DMS53 treated with DMSO at 0.1 percent for 48 hours (cell line): ENCODE measurements at regions not wholly inside any gene's neighbourhood (a gene's known extent, or its start where the extent isn't known, plus 50 kb on each side); places are given as distances from the start of the nearest gene placed in this dataset.

ENCODE experiments used
- DNase-seq: peaks from one replicate; lab custom pipeline; 2025; ENCODE audit not compliant: unreplicated experiment; lab: John Stamatoyannopoulos, UW

DNA sequence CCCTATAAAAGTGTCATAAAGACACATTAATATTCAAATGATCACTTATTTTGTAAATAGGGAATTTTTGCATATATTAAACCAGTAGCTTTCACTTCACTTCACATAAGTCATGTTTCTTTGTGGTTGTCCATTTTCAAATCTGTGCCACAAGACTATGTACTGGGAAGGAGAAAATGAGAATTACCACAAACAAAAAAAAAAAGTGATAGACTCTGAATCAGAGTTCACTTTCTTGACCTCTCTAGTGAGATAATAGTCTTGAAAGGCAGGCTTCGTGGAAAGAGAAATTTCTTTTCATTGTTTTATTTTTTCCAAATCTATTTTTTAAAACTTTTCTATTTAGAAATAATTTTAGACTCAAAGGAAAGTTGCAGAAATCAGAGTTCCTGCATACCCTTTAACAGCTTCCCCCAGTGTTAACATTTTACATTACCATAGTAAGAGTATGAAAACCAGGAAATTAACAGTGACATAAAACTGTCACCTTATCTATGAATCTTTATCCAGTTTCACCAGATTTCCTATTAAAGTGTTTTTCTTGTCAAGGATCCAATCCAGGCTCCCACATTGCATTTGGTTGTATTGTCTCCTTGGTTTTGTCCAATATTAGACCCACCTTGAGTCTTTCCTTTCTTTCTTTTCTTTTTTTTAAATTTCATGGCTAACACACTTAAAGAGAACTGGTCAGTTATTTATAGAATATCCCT lies 215.4 kb upstream of the PGRMC2 start:
- no peak for DNase-seq

DNA sequence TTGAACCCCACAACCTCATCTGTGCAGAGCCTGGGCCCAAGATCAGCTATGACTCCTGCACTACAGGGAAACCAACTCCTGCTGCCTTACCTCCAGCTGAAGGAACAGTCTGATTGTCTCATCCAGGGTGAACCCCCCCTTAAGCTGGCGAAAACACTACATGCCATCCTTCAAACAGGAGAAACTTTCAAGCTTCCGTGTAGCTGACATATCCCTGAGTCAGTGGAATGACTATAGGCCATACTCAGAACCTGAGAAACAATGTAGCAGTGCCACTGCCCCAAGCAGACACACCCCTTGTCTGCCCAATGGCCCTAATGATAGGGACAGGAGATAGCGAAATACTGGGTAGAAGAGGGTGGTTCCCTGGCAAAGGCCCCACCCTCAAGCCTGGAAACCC lies 213.6 kb upstream of the PGRMC2 start:
- DNase-seq: no peak

DNA sequence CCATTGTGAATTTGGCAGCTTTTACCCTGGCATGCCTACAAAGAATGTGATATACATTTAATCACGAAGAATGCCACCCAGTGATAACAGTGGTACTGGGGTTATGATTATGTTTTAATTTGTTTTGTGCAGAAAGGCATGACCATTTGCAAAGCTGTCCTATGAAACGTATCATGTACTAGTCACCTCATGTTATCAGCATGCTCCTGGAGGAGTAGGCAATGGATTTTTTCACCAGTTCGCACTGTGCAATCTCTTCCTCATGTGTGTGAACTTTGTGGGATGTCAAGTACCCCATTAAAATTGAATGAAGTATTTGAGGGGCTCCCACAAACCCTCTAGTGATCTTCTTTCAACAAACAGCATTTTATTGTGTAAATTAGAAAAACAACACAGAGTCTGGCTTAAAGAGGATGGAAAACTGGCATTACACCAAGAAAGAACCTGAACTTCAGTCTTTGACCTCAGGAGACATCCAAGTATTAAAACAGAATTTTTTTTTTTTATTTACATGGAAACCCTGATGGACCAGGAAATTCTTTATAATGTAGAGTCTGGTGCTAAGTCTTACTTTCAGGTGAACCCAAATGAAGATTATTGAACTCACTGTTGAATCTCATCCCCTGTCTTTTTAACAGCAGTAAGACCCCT lies 200.6 kb upstream of the PGRMC2 start:
- no peak for DNase-seq

DNA sequence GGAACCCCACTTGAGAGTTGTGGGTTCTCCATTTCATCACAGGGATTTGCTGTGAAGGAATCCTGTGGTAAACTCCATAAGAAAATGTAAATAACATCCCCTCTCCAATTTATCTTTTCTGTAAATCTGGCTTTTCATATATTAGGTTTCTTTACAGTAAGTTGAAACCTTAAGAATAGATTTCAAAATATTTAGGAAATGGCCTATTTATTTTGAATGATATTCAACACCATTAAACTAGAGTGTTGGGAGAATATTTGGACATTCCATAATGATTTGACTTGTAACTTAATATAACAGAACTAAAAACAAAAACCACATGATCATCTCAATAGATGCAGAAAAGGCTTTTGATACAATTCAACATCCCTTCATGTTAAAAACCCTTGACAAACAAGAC lies 197.3 kb upstream of the PGRMC2 start:
- no peak for DNase-seq

DNA sequence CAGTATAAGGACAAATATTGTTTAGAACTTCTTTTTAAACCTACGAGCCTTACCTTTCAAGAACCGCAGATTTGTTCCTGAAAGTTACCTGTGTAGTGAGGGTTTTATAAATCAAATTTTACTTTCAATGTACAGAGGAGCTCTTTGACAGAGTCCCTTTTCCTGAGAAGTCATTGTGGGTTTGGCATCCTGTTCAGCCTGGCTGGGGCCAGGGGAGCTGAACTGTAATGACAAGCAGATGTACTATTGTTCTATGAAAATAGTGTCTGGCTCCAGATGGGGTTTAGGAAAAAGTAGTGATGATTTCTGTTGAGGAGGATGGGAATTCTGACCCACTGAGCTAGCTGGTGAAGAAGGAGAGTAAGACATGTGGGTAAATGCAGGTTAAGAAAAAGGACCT lies 196.2 kb upstream of the PGRMC2 start:
- DNase-seq: no peak

DNA sequence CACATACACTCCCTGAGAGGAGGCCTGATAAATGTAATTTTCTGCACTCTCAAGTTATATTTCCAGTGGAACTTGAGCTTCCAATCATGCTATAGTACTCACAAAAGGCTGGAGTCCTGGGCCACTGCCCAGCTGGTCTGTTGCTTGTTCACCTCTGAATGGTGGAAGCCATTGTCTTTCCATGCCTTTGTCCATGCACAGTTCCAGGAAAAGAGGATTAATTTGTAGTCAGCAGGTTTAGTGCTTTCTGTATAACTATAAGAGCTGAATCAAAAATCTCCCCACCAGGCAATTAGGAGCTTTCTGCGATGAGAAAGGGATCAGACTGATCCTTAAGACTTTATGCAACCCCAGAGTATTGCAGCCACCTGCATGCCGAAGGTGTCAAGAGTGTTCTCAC lies 195.4 kb upstream of the PGRMC2 start:
- no peak for DNase-seq

DNA sequence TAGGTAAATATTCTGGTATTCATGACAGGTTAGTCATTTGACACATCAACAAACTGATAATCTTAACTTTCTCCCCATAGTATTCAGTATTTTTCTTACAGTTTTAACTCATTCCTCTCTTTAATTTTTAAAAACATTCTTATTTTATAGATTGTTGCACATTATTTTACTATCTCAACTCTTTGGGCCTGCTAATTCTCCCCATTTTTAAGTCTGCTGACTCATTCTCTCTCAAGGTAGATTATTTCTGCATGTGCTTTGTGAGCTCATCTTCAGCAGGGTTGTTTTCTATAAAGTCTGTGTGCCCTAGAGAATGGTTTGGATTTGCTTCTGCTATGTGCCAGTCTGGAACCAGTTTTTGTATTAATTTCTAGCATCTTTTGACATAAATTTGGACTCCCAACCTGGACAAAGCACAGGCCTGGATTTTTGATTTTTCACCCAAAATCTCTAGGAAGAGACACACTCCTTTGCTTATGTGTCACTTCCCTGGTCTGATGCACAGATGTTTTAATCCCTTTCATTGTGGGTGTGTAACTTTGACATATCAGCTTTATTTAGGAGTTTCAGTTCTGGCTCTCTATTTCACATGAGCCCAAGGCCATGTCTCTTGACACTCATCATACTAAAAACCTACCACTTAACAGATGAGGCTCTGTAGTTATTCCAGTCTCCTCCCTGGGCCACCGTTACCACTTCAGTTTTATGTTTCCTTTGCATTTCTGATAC lies 194.3 kb upstream of the PGRMC2 start:
- DNase-seq: no peak

DNA sequence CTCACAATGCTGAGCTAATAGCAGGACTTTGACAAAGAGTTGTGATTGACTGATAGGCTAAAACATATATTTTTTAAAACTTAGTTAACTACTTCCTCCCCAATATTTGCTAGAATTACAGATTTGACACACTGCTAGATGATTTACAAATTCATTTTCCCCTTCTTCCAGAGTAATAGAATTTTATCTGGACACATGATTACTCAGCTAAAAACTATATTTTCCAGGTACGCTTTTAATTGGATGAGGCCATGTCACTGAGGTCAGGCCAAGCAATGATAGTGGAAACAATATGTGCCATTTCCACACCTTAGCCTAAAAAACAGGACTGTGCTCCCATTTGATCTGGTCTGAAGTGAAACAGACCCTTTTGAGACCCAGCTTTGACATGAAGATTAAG lies 193.3 kb upstream of the PGRMC2 start:
- DNase-seq: no peak

DNA sequence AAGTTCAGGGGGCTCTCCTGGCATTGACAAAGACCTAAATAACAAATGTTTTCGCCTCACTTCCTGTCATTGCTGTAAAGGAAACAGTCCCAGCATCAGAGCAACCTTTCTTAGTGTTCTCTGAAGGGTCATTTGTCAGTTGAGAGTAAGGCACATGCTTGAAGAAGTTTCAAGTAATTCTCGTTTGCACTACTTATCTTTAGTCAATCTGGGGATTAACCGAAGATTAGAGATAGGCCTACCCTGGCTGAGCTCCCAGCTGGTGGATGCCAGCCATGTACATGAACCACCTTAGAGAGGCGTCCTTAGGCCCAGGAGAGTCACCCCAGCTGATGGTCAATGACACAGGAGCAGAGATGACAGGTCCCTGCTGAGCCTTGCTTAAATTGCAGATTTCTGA lies 189.9 kb upstream of the PGRMC2 start:
- DNase-seq: peak; percentile 6

DNA sequence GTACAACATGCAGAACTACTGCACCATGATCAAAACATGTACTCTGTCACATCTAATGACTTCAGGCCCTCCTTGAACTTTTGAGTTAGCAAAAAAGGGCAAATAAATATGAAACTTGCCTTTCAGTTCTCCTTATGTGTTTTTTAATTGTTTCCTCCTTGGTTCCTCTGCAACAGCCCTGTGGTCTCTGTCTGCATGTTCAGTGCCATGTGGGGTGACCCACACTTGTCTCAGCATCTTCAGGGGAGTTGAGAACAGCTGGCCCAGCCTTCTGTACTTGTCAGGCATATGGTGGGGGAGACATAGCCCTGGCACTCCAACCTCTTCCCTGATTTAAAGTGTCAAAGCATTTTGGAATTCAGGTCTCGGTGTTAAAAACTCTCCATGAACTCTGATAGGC lies 188.0 kb upstream of the PGRMC2 start:
- no peak for DNase-seq

DNA sequence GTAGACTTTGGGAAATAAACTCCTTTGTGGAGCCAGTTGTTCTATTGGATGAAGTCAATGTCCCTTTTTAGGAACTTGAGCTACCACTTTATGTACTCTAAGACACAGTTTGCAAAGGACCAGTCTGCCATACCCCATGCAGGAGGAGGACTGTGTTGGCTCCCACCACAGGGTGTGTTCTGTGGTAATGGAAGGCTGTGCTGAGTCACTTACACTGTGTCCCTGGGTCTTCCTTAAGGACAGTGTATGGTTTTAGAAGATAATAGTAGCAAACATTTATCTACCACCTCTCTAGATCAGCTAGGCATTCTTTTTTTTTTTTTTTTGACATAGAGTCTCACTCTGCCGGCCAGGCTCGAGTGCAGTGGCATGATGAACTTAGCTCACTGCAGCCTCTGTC lies 184.0 kb upstream of the PGRMC2 start:
- DNase-seq: no peak

DNA sequence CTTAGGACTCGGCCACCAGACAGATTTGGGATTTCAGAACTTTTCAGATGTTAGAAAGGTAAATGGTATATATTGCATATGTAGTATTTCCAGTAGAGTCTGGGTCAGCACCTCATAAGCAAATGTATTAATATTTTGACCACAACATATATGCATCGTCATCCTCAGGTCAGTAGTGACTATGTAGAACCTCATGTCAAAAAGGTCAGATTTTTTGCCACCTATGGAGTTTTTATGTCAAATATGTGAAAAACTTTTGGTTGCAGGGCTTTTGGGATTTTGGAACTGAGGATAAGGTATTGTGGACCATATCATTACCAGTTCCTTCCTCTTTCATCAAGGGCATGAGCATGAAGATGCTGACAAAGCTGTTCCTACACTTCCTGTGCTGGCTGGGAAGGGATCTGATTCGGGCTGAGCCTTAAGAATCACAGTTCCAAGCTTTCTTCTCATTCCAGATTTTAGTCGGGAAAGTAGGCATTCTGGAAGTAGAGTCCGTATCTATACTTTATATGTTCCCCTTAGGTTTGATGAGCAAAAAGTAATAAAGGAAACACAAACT lies 183.0 kb upstream of the PGRMC2 start:
- no peak for DNase-seq

DNA sequence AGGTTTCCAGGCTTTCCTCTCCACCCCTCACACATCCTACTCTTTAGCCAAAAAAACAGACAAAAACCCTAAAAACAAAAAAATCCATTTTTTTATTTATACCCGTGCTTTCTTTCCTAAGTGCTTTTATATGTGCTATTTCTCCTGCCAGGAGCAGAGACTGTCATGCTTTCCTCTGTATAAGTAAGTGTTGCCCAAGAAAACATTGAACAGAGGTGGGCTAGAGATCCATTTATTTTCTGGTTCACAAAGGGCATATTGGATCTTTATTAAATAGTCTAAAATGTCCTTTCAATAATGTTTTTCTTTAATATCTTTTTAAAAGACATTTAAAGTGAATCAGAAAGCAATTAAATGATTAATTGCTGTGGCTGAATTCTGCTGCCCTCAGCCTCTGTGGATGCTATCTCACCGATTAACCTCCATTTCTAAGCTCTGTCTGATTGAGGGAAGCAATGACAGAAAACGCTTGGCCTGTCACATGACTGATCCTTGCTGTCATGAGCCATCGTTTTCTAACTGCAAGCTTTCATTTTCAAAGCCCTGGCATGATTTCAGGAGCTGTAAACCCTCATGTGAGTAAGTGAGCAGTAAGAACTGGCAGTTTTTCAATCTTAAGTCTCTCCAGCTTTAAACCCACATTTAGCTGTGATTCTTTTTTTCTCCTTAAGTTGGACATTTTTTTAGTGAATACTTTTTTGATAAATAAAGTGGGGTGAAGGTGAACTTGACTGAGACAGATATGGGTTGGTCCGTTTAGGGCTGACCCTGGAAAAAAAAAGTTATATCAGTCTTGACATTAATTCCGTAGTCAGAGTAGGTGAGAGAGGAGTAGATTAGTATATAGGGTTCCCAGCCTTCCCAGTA lies 180.7 kb upstream of the PGRMC2 start:
- DNase-seq: no peak

DNA sequence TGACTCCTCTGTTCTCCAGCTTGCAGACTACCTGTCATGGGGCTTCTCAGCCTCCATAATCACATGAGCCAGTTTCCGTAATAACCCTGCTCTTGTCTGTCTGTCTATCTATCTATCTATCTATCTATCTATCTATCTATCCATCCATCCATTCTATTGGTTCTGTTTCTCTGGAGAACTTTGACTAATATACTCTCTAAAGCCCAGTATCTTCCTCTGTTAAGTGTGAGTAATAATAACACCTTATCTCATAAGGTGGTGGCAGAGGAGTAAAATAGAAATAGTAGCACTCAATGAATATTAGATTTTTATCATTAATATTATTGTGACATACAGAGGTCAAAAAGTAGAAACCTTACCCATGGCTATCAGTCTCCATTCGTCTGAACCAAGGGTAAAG lies 177.9 kb upstream of the PGRMC2 start:
- no peak for DNase-seq

DNA sequence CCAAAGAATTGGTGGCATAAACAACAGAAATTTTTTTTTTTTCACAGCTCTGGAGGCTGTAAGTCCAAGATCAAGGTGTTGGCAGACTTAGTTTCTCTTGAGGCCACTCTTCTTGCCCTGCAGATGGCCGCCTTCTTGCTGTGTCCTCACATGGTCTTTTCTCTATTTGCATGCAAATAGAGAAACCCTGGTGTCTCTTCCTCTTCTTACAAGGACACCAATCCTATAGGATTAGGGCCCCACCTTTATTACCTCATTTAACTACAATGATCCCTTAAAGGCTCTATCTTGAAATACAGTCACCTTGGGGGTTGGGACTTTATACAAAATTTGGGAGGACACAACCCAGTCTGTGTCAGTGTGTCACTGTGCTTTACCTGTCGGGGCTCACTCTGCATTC lies 175.4 kb upstream of the PGRMC2 start:
- DNase-seq: no peak

DNA sequence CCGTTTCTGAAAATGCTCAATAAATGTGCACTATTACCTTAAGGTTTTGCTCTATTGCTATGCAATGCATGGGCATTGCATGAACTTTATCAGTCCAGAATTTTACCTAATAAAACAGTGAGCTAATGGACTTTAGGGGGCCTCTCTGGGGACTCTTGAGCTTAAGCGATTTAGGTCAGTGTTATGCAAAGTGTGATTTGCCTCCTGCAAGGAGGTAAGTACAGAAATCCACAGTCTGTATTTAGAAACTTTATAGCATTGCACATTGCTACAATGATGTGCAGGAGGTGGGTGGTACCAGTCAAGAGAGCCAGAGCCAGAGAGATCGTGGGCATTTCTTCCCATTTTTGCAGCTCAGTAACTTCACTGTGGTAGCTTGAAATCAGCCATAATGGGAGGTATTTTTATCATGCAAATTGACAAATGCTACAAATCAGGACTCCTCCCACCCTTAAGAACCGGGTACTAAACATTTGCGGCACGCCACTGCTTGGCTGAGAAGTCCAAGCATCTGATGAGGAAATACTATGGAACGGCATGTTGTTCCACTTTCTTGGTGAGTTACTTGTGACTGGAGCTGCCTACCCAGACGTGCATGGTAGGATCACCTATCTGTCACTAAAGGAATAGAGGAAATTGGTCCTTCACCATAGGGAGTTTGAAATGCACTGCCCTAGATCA lies 174.6 kb upstream of the PGRMC2 start:
- DNase-seq: no peak

DNA sequence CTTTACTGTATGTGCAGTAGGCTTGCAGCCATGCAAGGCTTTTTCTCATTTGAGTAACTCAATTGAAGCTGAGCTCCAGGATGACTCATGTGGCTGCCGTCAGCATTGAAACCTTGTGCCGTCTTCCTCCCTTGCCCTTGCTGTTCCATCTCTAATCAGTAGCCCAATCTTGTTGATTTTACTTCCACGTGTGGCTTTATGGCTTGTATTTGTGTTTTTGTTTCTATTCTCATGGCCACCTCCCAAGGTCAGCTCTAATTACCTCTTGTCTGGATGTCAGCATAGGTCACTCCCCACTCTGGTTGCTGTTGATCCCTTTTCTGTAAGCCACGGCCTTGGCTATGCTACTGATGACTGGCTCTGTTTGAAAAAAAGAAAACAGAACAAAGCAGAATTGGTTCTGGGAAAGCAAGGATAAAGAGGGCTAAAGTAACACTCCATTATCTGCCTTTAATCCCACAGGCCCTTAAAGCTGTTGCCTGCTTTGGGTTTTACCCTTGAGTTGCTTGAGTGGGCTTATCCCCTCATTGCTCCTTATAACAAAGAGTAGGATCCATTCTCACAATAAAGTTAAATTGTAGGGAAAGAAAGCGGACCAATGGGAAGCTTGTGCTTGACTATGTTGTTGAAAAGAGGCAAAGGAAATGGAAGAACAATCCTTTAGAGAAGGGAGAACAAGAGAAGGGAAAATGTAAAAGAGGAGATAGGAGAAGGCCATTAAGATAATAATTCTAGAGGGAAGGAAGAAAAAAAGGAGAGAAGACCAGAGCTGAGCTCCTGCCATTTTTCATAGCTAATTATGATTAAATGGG lies 173.9 kb upstream of the PGRMC2 start:
- DNase-seq: peak; percentile 63

DNA sequence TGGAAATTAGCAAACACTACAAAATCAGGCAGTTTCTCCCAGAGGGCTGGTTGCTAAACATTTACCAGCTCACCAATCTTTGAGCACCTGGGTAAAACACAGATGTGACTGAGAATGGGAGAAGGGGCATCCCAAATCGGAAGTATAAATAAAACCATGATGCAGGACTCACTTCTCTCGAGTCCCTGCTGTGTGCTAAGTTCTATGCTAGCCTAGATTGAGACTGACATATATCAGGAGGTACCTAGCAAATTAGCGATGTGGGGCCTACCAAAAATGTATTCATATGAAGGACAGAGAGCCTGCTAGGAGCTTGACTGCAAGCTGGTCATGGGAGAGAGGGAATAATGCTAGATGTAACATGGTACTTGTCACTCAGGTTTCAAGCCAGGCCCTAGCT lies 171.9 kb upstream of the PGRMC2 start:
- no peak for DNase-seq

DNA sequence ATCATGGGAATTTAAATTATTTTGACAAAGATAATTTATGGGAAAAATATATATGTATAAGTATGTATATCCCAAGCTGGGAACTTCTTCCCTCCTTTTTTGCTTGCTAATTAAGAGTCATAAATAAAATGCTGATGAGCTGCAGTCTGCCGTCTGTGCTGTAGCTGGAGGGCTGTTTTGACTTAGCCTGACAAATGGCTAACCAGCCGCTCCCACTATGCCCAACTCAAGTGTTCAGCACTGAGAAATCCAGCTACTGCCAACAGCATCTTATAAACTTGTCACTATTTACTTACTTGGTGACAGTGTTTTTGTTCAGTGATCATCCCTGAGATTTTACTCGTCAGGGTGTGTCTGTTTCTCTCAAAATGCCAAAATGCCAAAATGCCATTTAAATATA lies 171.2 kb upstream of the PGRMC2 start:
- no peak for DNase-seq

DNA sequence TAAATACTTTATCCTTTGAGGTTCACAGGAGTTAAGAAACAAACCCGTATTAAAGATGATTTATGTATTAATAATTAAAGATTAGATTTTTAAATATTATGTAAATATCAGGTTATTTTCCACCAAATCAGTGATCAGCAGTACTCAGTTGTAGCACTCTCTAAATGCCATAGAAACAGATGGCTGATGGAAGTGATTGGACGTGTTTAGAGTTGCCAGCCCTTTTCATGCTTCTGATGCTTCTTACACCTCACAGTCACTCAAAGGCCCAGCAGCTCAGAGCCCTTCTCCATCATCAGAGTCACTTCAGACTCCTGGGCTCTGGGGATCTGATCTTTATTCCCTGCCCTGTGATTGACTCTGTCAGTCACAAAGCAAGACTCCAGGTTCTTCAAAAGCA lies 170.1 kb upstream of the PGRMC2 start:
- DNase-seq: no peak
